ENCODE measurements at regions not wholly inside any gene's neighbourhood (a gene's known extent, or its start where the extent isn't known, plus 50 kb on each side); places are given as distances from the start of the nearest gene placed in this dataset.

DNA sequence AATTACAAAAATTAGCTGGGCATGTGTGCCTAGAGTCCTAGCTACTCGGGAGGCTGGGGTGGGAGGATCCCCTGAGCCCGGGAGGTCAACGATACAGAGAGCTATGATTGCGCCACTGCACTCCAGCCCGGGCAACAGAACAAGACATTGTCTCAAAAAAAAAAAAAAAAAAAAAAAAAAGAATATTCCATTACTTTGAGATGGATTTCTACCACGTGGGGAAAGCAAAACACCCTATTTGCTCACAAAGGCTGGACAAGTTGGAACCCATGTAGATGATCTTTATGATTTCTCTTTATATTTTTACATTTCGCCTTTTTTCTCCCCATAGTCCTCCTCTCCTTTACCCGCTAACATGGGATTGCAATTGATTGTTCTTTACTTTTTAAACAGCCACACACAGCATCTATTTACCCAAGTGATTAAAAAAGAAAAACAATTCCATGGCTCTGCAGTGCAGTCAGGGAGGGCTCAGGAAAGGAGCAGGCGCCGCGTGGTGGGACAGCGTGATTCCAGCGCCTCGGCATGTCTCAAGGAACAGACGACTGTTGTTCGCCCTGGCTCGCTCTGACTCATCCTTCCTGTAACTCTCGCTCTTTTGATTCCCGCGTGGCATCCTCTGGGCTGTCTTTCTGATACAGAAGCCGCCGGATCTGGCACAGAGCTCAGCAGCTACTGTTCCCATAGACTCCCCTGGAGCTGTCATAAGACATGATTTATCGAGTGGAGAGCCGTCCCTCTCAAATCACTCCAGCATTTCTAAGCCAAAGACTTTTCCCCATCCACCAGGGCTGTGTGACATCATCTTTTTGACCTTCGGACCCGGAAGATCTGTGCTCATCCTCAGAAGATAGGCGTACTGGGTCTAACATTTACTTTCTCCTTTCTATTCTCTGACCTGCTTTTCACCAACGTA lies 230.4 kb upstream of the AGAP1 start:
- no peaks in the 10 kb centered on the region for H3K79me2 ChIP-seq (ENCODE audit: control insufficient read depth in 1 of 2, insufficient read depth in 2 of 2, low read length in 2 of 2)
- H3K9ac ChIP-seq (replicated peaks in 1 of 4; ENCODE audit: extremely low read depth in 1 of 4, low read depth in 3 of 4, low read length in 3 of 4) = no peak overlapping the region

More for the DNA sequence above, 230.4 kb upstream of the AGAP1 start:
- Histone ChIP-seq H2AK5ac (ENCODE audit: low read depth, low read length) (no peak overlapping the region), H3K9me3 (ENCODE audit: insufficient read depth in 2 of 2, low read depth in 1 of 2, low read length in 1 of 2) (no peaks in the 10 kb centered on the region), H3K4me3 (ENCODE audit: extremely low read depth in 1 of 4, insufficient read depth in 2 of 4, low read depth in 3 of 4, low read length in 4 of 4) (no peak overlapping the region), H4K91ac (replicated peaks; ENCODE audit: insufficient read length, low read length) (no peak overlapping the region), H2BK5ac (ENCODE audit: low read depth, low read length) (no peak overlapping the region), H2BK120ac (replicated peaks; ENCODE audit: low read depth, low read length) (no peak overlapping the region), H2BK15ac (ENCODE audit: low read length) (no peak overlapping the region), H2AFZ (ENCODE audit: low read length) (no peak overlapping the region), H3K4ac (replicated peaks; ENCODE audit: insufficient read length, low read depth, low read length) (no peak overlapping the region), H2BK20ac (ENCODE audit: low read length) (no peak overlapping the region), H2BK12ac (ENCODE audit: low read depth, low read length) (no peak overlapping the region), H4K20me1 (replicated peaks in 1 of 2; ENCODE audit: control insufficient read depth in 1 of 2, insufficient read depth in 2 of 2, low read length in 2 of 2) (no peaks in the 10 kb centered on the region), H3K36me3 (ENCODE audit: control insufficient read depth in 2 of 4, insufficient read depth in 4 of 4, low read length in 3 of 4) (no peaks in the 10 kb centered on the region), H4K5ac (ENCODE audit: insufficient read length, low read depth, low read length) (no peak overlapping the region), H3K23ac (ENCODE audit: insufficient read length) (no peak overlapping the region), H3K18ac (ENCODE audit: extremely low read depth, low read length) (no peak overlapping the region), H3K56ac (replicated peaks; ENCODE audit: insufficient read length, low read depth, low read length) (no peak overlapping the region), H3K4me1 (replicated peaks in 1 of 4; ENCODE audit: control insufficient read depth in 3 of 4, insufficient read depth in 4 of 4, low read length in 3 of 4) (peaks cover 0 to 4% (median 1%) of the 10 kb centered on the region in 4 experiments; a peak in 2 of 7 replicates), H3K14ac (ENCODE audit: insufficient read length) (no peak overlapping the region), H3K23me2 (ENCODE audit: low read depth, low read length) (no peaks in the 10 kb centered on the region), H3K27me3 (replicated peaks in 1 of 4; ENCODE audit: control insufficient read depth in 3 of 4, extremely low read depth in 1 of 4, insufficient read depth in 3 of 4, low read length in 3 of 4) (no peaks in the 10 kb centered on the region), H3K79me1 (ENCODE audit: low read depth, low read length) (no peaks in the 10 kb centered on the region), H4K8ac (ENCODE audit: extremely low read depth, insufficient read depth, low read length) (no peak overlapping the region), H3K27ac (ENCODE audit: low read depth, low read length) (no peak overlapping the region), H3K4me2 (ENCODE audit: insufficient read depth in 1 of 2, low read depth in 2 of 2, low read length in 2 of 2) (no peak overlapping the region)
- 85% methylated on average over 28 of the region's 28 CpGs; no CpG with 5 or more reads in 1 of the 2 experiments for WGBS, 2 experiments (ENCODE audit: extremely low coverage in 1 of 2, insufficient coverage in 1 of 2, insufficient read length in 1 of 2, insufficient replicate concordance in 2 of 2, low coverage in 1 of 2, low lambda C conversion rate in 2 of 2, missing lambda C conversion rate in 1 of 2)
- DNase-seq (ENCODE audit: low read depth in 1 of 2, low spot score in 2 of 2) (peak in 1 of 2 experiments; percentile 10), FAIRE-seq (no peak)
- TF ChIP-seq ZNF274 (IDR thresholded peaks at IDR 0.05; ENCODE audit: borderline replicate concordance, extremely low read depth, low read length) (no peak), PHF8 (conservative IDR thresholded peaks at IDR 0.05; ENCODE audit: low read depth, low read length) (no peak), SP2 (IDR thresholded peaks at IDR 0.05; ENCODE audit: low read length) (no peak), RFX5 (IDR thresholded peaks at IDR 0.05; ENCODE audit: borderline replicate concordance, low read depth, low read length) (no peak)
- TF ChIP-seq, protein P1, sequence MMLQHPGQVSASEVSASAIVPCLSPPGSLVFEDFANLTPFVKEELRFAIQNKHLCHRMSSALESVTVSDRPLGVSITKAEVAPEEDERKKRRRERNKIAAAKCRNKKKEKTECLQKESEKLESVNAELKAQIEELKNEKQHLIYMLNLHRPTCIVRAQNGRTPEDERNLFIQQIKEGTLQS (IDR thresholded peaks at IDR 0.05; ENCODE audit: insufficient read depth, low read depth, low read length) = no peak
- CTCF ChIA-PET (ENCODE audit: partially characterized antibody) = interaction anchor here (0.7 to 0.9 kb wide), 2 partner anchors 17 to 1726 kb away, joined by 3 read pairs; no protein-coding TSS in a partner anchor
- POLR2A ChIA-PET (ENCODE audit: partially characterized antibody) = no interaction called here
